GM10248 (cell line): ENCODE measurements at regions not wholly inside any gene's neighbourhood (a gene's known extent, or its start where the extent isn't known, plus 50 kb on each side); places are given as distances from the start of the nearest gene placed in this dataset.

ENCODE experiments used
- CTCF ChIA-PET: fragments of 300-600 bp; sonication (Branson Sonifier 250); formaldehyde crosslinking; extraction: SDS; loops from one replicate; lab custom pipeline; 2021; ENCODE audit warnings: antibody characterized with exemption; lab: Yijun Ruan, JAX
- POLR2A ChIA-PET: fragments of 350-650 bp; sonication (Branson Sonifier 250); formaldehyde crosslinking; extraction: SDS; loops from one replicate; lab custom pipeline; 2020; ENCODE audit warnings: antibody characterized with exemption; lab: Yijun Ruan, JAX
- DNase-seq: peaks from one replicate; pipeline ENCODE4 v3.0.0; 2012; ENCODE audit errors: extremely low spot score
- CTCF ChIP-seq: IDR thresholded peaks from 2 replicates; pipeline ENCODE4 v1.5.1; 2012; ENCODE audit warnings: mild to moderate bottlenecking, low read depth; ENCODE audit errors: extremely low read depth, missing control alignments, control extremely low read depth

GRCh38 chr2:180583441-180584140, 396.8 kb upstream of the UBE2E3 start:
- no peak for TF ChIP-seq CTCF
- CTCF ChIA-PET, result interaction anchor here (0.9 to 2.0 kb wide), 4 partner anchors 10 to 21 kb away, joined by 3 to 6 read pairs (median 4); no protein-coding TSS in a partner anchor
- POLR2A ChIA-PET, result no interaction called here
- no peak for DNase-seq

DNA sequence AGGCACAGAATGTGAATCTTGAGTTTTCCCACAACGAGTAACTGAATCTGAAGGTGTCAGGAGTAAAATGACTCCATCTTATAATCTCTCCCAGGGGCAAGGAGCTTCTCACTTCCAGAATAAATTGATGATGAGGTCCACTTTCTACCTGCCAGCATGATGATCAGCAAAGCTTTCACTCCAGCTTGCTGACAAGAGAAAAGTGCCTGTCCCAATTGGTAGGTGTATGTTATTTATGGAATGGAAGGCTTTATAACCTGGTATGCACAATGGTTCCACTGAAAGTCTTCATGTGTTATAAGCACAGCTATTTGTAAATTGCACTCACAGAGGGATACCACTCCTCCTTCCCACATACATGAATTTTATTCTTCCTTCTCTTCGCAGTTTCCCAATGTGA, 401.0 kb upstream of the UBE2E3 start:
- ChIA-PET POLR2A (no interaction called here), CTCF (interaction anchor here (1.1 to 1.3 kb wide), 2 partner anchors 22 to 25 kb away, joined by 3 read pairs; no protein-coding TSS in a partner anchor)
- TF ChIP-seq CTCF, result no peak
- DNase-seq, result no peak

DNA sequence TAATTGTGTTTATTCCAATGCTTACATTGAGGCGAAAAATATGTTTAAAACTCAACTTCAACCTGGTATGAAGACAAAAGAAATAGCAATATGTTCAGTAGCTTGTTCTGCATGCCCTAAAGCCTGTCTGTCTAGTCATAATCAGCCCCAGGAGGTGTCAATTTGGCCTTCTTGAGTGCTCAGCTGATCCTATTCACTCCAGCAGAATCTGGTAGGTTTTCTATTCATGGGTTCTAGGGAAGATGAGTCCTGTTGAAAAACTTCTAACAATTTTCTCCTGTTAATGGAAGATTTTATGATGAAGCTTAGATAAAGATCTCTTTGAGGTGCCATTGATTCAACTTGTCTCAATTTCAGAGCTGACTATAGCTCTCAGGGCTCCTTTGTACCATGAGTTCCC, 402.0 kb upstream of the UBE2E3 start:
- POLR2A ChIA-PET, result no interaction called here
- TF ChIP-seq CTCF, result no peak
- CTCF ChIA-PET, result interaction anchor here (1.1 to 1.3 kb wide), 2 partner anchors 21 to 26 kb away, joined by 3 read pairs; no protein-coding TSS in a partner anchor
- DNase-seq, result no peak

DNA sequence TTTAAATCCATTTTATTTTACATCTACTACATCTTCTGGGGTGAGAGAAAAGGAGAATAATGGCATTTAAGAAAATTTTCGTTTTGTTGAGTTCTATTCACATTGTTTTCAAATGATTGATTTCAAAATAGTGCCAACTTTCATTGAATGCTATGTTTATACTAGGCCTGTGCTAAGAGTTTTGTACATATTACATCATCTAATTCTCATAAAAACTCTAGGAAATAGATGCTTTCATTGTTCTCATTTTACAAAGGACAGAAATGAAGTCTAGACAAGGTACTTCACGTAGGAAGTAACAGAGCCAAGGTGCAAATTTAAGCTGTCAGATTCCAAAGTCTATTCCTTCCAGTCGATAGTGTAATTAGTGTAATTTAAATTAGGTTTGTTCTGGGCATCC, 402.8 kb upstream of the UBE2E3 start:
- TF ChIP-seq CTCF, result no peak
- ChIA-PET CTCF (no interaction called here), POLR2A (no interaction called here)
- no peak for DNase-seq

GRCh38 chr2:180573951-180574350, 406.5 kb upstream of the UBE2E3 start:
- ChIA-PET POLR2A (no interaction called here), CTCF (interaction anchor here (1.1 kb wide), 1 partner anchor 9 kb away, joined by 6 read pairs; no protein-coding TSS in a partner anchor)
- no peak for DNase-seq
- no peak for TF ChIP-seq CTCF

DNA sequence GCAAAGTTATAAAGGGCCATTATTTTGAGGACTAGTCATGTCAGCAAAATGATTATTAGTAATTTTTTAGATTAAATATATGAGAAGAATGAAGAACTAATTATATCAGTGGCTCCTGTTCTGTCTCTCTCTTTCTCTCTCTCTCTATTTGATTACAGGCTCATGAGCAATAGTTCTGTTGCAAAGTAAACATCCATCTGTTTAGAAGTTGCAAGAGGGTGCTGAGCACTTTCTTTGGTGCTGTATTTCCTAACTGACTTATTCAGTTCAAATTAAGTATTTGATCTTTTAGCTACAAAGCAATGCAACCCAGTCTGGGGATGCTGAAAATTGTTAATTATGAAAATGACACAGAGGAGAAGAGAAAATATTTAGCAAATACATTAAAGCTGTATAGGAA, 408.1 kb upstream of the UBE2E3 start:
- no peak for TF ChIP-seq CTCF
- CTCF ChIA-PET, result interaction anchor here (1.0 to 1.4 kb wide), 2 partner anchors 11 kb away, joined by 3 to 4 read pairs; no protein-coding TSS in a partner anchor
- DNase-seq, result no peak
- POLR2A ChIA-PET, result no interaction called here
